ENCODE measurements at regions not wholly inside any gene's neighbourhood (a gene's known extent, or its start where the extent isn't known, plus 50 kb on each side); places are given as distances from the start of the nearest gene placed in this dataset.

GRCh38 chr5:23169660-23170416 lies 316.7 kb upstream of the CDH12 start:
- TF ChIP-seq POLR2A (IDR thresholded peaks at IDR 0.05), result no peak
- TF ChIP-seq CTCF (IDR thresholded peaks at IDR 0.05), result no peak

All from testis (tissue), 2 donors.